ENCODE measurements at regions not wholly inside any gene's neighbourhood (a gene's known extent, or its start where the extent isn't known, plus 50 kb on each side); places are given as distances from the start of the nearest gene placed in this dataset.
"Not testable (repeated sequence)": the region's sequence is repeated elsewhere in the genome, so short reads cannot be mapped to it uniquely, and the experiment has no call there.

- H3K36me3 Mint-ChIP-seq: no peaks in the 10 kb centered on the region
- peaks cover 9% of the 10 kb centered on the region for H3K27me3 Mint-ChIP-seq
- no peak for ATAC-seq
- no peaks in the 10 kb centered on the region for H3K9me3 Mint-ChIP-seq
- H3K4me1 Mint-ChIP-seq: no peaks in the 10 kb centered on the region
- H3K27ac Mint-ChIP-seq: no peak overlapping the region
- H3K4me3 Mint-ChIP-seq: no peak overlapping the region
These were observed 118.9 kb upstream of the CCDC150 start for GRCh38 chr2:196520605-196521004.

GRCh38 chr2:196526981-196527725, 112.4 kb upstream of the CCDC150 start:
- not testable (repeated sequence) for H3K9me3 Mint-ChIP-seq, H3K36me3 Mint-ChIP-seq, H3K27ac Mint-ChIP-seq, H3K4me1 Mint-ChIP-seq, ATAC-seq, H3K4me3 Mint-ChIP-seq
- peaks cover 18% of the 10 kb centered on the region for H3K27me3 Mint-ChIP-seq

- ATAC-seq: no peak
- Mint-ChIP-seq H3K9me3 (peaks cover 6% of the 10 kb centered on the region), H3K4me1 (no peaks in the 10 kb centered on the region), H3K36me3 (no peaks in the 10 kb centered on the region), H3K4me3 (no peak overlapping the region), H3K27ac (no peak overlapping the region), H3K27me3 (peaks cover 19% of the 10 kb centered on the region)
These were observed 110.9 kb upstream of the CCDC150 start for GRCh38 chr2:196528486-196529223.

- Mint-ChIP-seq H3K27me3 (peaks cover 30% of the 10 kb centered on the region), H3K27ac (no peak overlapping the region), H3K4me1 (no peaks in the 10 kb centered on the region), H3K4me3 (no peak overlapping the region), H3K9me3 (peaks cover 6% of the 10 kb centered on the region), H3K36me3 (no peaks in the 10 kb centered on the region)
- ATAC-seq: peak; percentile 78
These were observed 108.6 kb upstream of the CCDC150 start for GRCh38 chr2:196530910-196531309.

- no peak overlapping the region for H3K27ac Mint-ChIP-seq
- no peaks in the 10 kb centered on the region for H3K36me3 Mint-ChIP-seq
- ATAC-seq: no peak
- H3K27me3 Mint-ChIP-seq: peaks cover 31% of the 10 kb centered on the region
- H3K4me3 Mint-ChIP-seq: no peak overlapping the region
- H3K4me1 Mint-ChIP-seq: no peaks in the 10 kb centered on the region
- peaks cover 6% of the 10 kb centered on the region for H3K9me3 Mint-ChIP-seq
These were observed 105.6 kb upstream of the CCDC150 start for GRCh38 chr2:196533772-196534397.

GRCh38 chr2:196534495-196534894, 105.0 kb upstream of the CCDC150 start:
- no peaks in the 10 kb centered on the region for H3K4me1 Mint-ChIP-seq
- peaks cover 31% of the 10 kb centered on the region for H3K27me3 Mint-ChIP-seq
- H3K27ac Mint-ChIP-seq: no peak overlapping the region
- peaks cover 6% of the 10 kb centered on the region for H3K9me3 Mint-ChIP-seq
- H3K4me3 Mint-ChIP-seq: no peak overlapping the region
- no peak for ATAC-seq
- H3K36me3 Mint-ChIP-seq: no peaks in the 10 kb centered on the region

- ATAC-seq: no peak
- no peaks in the 10 kb centered on the region for H3K36me3 Mint-ChIP-seq
- H3K27me3 Mint-ChIP-seq: peaks cover 31% of the 10 kb centered on the region
- no peak overlapping the region for H3K4me3 Mint-ChIP-seq
- no peaks in the 10 kb centered on the region for H3K4me1 Mint-ChIP-seq
- H3K27ac Mint-ChIP-seq: no peak overlapping the region
- peaks cover 6% of the 10 kb centered on the region for H3K9me3 Mint-ChIP-seq
These were observed 104.5 kb upstream of the CCDC150 start for GRCh38 chr2:196535061-196535460.

- no peaks in the 10 kb centered on the region for H3K4me1 Mint-ChIP-seq
- no peaks in the 10 kb centered on the region for H3K36me3 Mint-ChIP-seq
- H3K27me3 Mint-ChIP-seq: peaks cover 26% of the 10 kb centered on the region
- H3K4me3 Mint-ChIP-seq: no peak overlapping the region
- H3K9me3 Mint-ChIP-seq: peaks cover 6% of the 10 kb centered on the region
- ATAC-seq: no peak
- H3K27ac Mint-ChIP-seq: no peak overlapping the region
These were observed 103.8 kb upstream of the CCDC150 start for GRCh38 chr2:196535742-196536141.

- Mint-ChIP-seq H3K27me3 (peaks cover 12% of the 10 kb centered on the region), H3K4me1 (no peaks in the 10 kb centered on the region), H3K36me3 (no peaks in the 10 kb centered on the region), H3K9me3 (no peaks in the 10 kb centered on the region), H3K27ac (no peak overlapping the region), H3K4me3 (no peak overlapping the region)
- no peak for ATAC-seq
These were observed 102.2 kb upstream of the CCDC150 start for GRCh38 chr2:196537311-196537710.

- no peaks in the 10 kb centered on the region for H3K9me3 Mint-ChIP-seq
- H3K36me3 Mint-ChIP-seq: no peaks in the 10 kb centered on the region
- peaks cover 12% of the 10 kb centered on the region for H3K27me3 Mint-ChIP-seq
- H3K4me3 Mint-ChIP-seq: no peak overlapping the region
- H3K4me1 Mint-ChIP-seq: no peaks in the 10 kb centered on the region
- H3K27ac Mint-ChIP-seq: no peak overlapping the region
- no peak for ATAC-seq
These were observed 101.3 kb upstream of the CCDC150 start for GRCh38 chr2:196538189-196538588.

- no peak for ATAC-seq
These were observed 100.9 kb upstream of the CCDC150 start for GRCh38 chr2:196538646-196539045.

GRCh38 chr2:196544906-196545433, 94.5 kb upstream of the CCDC150 start:
- no peaks in the 10 kb centered on the region for H3K4me1 Mint-ChIP-seq
- H3K9me3 Mint-ChIP-seq: no peaks in the 10 kb centered on the region
- no peak for ATAC-seq
- H3K4me3 Mint-ChIP-seq: no peak overlapping the region
- no peak overlapping the region for H3K27ac Mint-ChIP-seq
- no peaks in the 10 kb centered on the region for H3K36me3 Mint-ChIP-seq
- no peaks in the 10 kb centered on the region for H3K27me3 Mint-ChIP-seq

More at GRCh38 chr2:196538646-196539045, 100.9 kb upstream of the CCDC150 start:
- Mint-ChIP-seq H3K36me3 (no peaks in the 10 kb centered on the region), H3K27me3 (peaks cover 12% of the 10 kb centered on the region), H3K4me3 (no peak overlapping the region), H3K4me1 (no peaks in the 10 kb centered on the region), H3K27ac (no peak overlapping the region), H3K9me3 (no peaks in the 10 kb centered on the region)

- Mint-ChIP-seq H3K27ac (no peak overlapping the region), H3K9me3 (no peaks in the 10 kb centered on the region), H3K4me1 (no peaks in the 10 kb centered on the region), H3K4me3 (no peak overlapping the region), H3K36me3 (no peaks in the 10 kb centered on the region), H3K27me3 (no peaks in the 10 kb centered on the region)
- ATAC-seq: no peak
These were observed 93.2 kb upstream of the CCDC150 start for GRCh38 chr2:196546151-196546919.

GRCh38 chr2:196549052-196549451, 90.5 kb upstream of the CCDC150 start:
- Mint-ChIP-seq H3K27me3 (no peaks in the 10 kb centered on the region), H3K27ac (no peak overlapping the region), H3K4me3 (no peak overlapping the region), H3K4me1 (no peaks in the 10 kb centered on the region), H3K36me3 (no peaks in the 10 kb centered on the region), H3K9me3 (no peaks in the 10 kb centered on the region)
- ATAC-seq: no peak

- no peak for ATAC-seq
- Mint-ChIP-seq H3K9me3 (no peaks in the 10 kb centered on the region), H3K36me3 (no peaks in the 10 kb centered on the region), H3K27me3 (no peaks in the 10 kb centered on the region), H3K27ac (no peak overlapping the region), H3K4me3 (no peak overlapping the region), H3K4me1 (no peaks in the 10 kb centered on the region)
These were observed 88.5 kb upstream of the CCDC150 start for GRCh38 chr2:196551014-196551413.
